Left cardiac atrium (tissue), 4 donors: ENCODE measurements at regions not wholly inside any gene's neighbourhood (a gene's known extent, or its start where the extent isn't known, plus 50 kb on each side); places are given as distances from the start of the nearest gene placed in this dataset.
"Not testable (repeated sequence)": the region's sequence is repeated elsewhere in the genome, so short reads cannot be mapped to it uniquely, and the experiment has no call there.

ENCODE experiments used
- ATAC-seq, 2 donors: fragments of 200-7000 bp; cut with Tn5 transposase; one replicate each; pipeline ENCODE4 v1.9.1; 2020; ENCODE audit warnings: mild to moderate bottlenecking in 2 of 2, moderate library complexity in 2 of 2
- DNase-seq: peaks from one replicate; pipeline ENCODE4 v3.0.0-alpha.2; 2020
- intact Hi-C, 2 donors: fragments of 100-400 bp; cut with DNase I; formaldehyde crosslinking; loops; one replicate each; pipeline versions ENCODE4 v1.14.1 to v1.15.1; 2022 to 2023
- donor health status: DM: no; HTN: yes; CAD: no.
- donor health status: DM: no; HTN: yes; CAD: no; lungs with severe emphysema.
- donor health status: DM: yes; HTN: yes; CAD: no.
- donor health status: Dilated cardiomyopathy.

GRCh38 chr16:29233705-29234404, 172.7 kb downstream of the NPIPB11 start:
- DNase-seq, intact Hi-C loops, ATAC-seq: not testable (repeated sequence)

- intact Hi-C loops = no loop called here
- DNase-seq = no peak
- ATAC-seq = no peak
Observed at GRCh38 chr16:29232811-29233704, 173.5 kb downstream of the NPIPB11 start.

- intact Hi-C loops, ATAC-seq, DNase-seq: not testable (repeated sequence)
Observed at GRCh38 chr16:29232160-29232705, 174.3 kb downstream of the NPIPB11 start.

- DNase-seq (no peak), ATAC-seq (peak; percentile 49 to 53)
- intact Hi-C loops = no loop called here
Observed at GRCh38 chr16:29231244-29231643, 175.3 kb downstream of the NPIPB11 start.

- DNase-seq = no peak
- peak; percentile 18 to 47 for ATAC-seq
- intact Hi-C loops = no loop called here
Observed at GRCh38 chr16:29230671-29231096, 175.8 kb downstream of the NPIPB11 start.

- intact Hi-C loops = not testable (repeated sequence)
Observed at GRCh38 chr16:29230006-29230668, 176.4 kb downstream of the NPIPB11 start.

GRCh38 chr16:29229616-29230005, 176.9 kb downstream of the NPIPB11 start:
- DNase-seq, intact Hi-C loops, ATAC-seq: not testable (repeated sequence)

More at GRCh38 chr16:29230006-29230668, 176.4 kb downstream of the NPIPB11 start:
- DNase-seq, ATAC-seq: not testable (repeated sequence)

GRCh38 chr16:29228664-29229611, 177.6 kb downstream of the NPIPB11 start:
- ATAC-seq, intact Hi-C loops: not testable (repeated sequence)

GRCh38 chr16:29227751-29228663, 178.5 kb downstream of the NPIPB11 start:
- DNase-seq (peak; percentile 69), ATAC-seq (peak; percentile 78 to 88)
- intact Hi-C loops = not testable (repeated sequence)

More at GRCh38 chr16:29228664-29229611, 177.6 kb downstream of the NPIPB11 start:
- not testable (repeated sequence) for DNase-seq

- intact Hi-C loops = no loop called here
- no peak for ATAC-seq
- DNase-seq = no peak
Observed at GRCh38 chr16:29226782-29227181, 179.7 kb downstream of the NPIPB11 start.

GRCh38 chr16:29224675-29225074, 181.8 kb downstream of the NPIPB11 start:
- intact Hi-C loops, ATAC-seq, DNase-seq: not testable (repeated sequence)

GRCh38 chr16:29222615-29223014, 183.9 kb downstream of the NPIPB11 start:
- DNase-seq, intact Hi-C loops, ATAC-seq: not testable (repeated sequence)

- ATAC-seq, DNase-seq, intact Hi-C loops: not testable (repeated sequence)
Observed at GRCh38 chr16:29222008-29222407, 184.5 kb downstream of the NPIPB11 start.

- DNase-seq, ATAC-seq, intact Hi-C loops: not testable (repeated sequence)
Observed at GRCh38 chr16:29221281-29221955, 185.1 kb downstream of the NPIPB11 start.

GRCh38 chr16:29220647-29221191, 185.8 kb downstream of the NPIPB11 start:
- ATAC-seq = peak; percentile 66 to 83
- intact Hi-C loops, DNase-seq: not testable (repeated sequence)
